H1 (cell line): ENCODE measurements at regions not wholly inside any gene's neighbourhood (a gene's known extent, or its start where the extent isn't known, plus 50 kb on each side); places are given as distances from the start of the nearest gene placed in this dataset.
A peak's percentile ranks its signal among the peaks of the same experiment; 100 is the strongest.

Experiments used
- CTCF ChIA-PET: fragments of 300-600 bp; sonication (Branson Sonifier 250); formaldehyde crosslinking; loops from one replicate; lab custom pipeline; 2021; ENCODE audit not compliant: partially characterized antibody; lab: Charles Lee
- POLR2A ChIA-PET: fragments of 300-600 bp; sonication (Branson Sonifier 250); formaldehyde crosslinking; loops from one replicate; lab custom pipeline; 2021; ENCODE audit warnings: inconsistent platforms; ENCODE audit not compliant: partially characterized antibody; lab: Charles Lee
- DNase-seq, 2 experiments: peaks; one replicate each; pipeline versions ENCODE4 v3.0.0 to v3.0.0-alpha.2; 2010 to 2022; ENCODE audit warnings: low spot score in 2 of 2, low read depth in 1 of 2, mixed read lengths in 1 of 2
- FAIRE-seq: peaks from 2 replicates; lab custom pipeline; 2011; peaks lifted over from hg19 to GRCh38; lab: Jason Lieb, UNC
- H2AFZ ChIP-seq: 2 replicates; pipeline ENCODE4 v1.8.1; 2012; ENCODE audit warnings: low read length, inconsistent platforms
- H2AK5ac ChIP-seq: 2 replicates; pipeline ENCODE4 v1.6.1; 2013; ENCODE audit warnings: low read depth, low read length
- H2BK120ac ChIP-seq: replicated peaks from 2 replicates; pipeline ENCODE3; 2013; ENCODE audit warnings: low read depth, low read length, inconsistent platforms
- H2BK12ac ChIP-seq: 2 replicates; pipeline ENCODE4 v1.6.1; 2013; ENCODE audit warnings: low read depth, low read length
- H2BK15ac ChIP-seq: 2 replicates; pipeline ENCODE4 v1.6.1; 2013; ENCODE audit warnings: low read length
- H2BK20ac ChIP-seq: 2 replicates; pipeline ENCODE4 v1.6.1; 2013; ENCODE audit warnings: low read length
- H2BK5ac ChIP-seq: 2 replicates; pipeline ENCODE4 v1.6.1; 2013; ENCODE audit warnings: low read depth, low read length
- H3K14ac ChIP-seq: 2 replicates; pipeline ENCODE4 v1.6.1; 2013; ENCODE audit warnings: inconsistent platforms; ENCODE audit not compliant: insufficient read length
- H3K18ac ChIP-seq: 2 replicates; pipeline ENCODE4 v1.6.1; 2013; ENCODE audit warnings: low read length; ENCODE audit errors: extremely low read depth
- H3K23ac ChIP-seq: 2 replicates; pipeline ENCODE4 v1.6.1; 2013; ENCODE audit warnings: inconsistent platforms; ENCODE audit not compliant: insufficient read length
- H3K23me2 ChIP-seq: 2 replicates; pipeline ENCODE4 v1.6.1; 2013; ENCODE audit warnings: low read depth, low read length
- H3K27ac ChIP-seq: 2 replicates; pipeline ENCODE4 v1.6.1; 2011; ENCODE audit warnings: low read depth, low read length, inconsistent platforms
- H3K27me3 ChIP-seq, 4 experiments: replicated peaks in 1 of 4; 1 replicate in 1 of 4; 2 replicates in 3 of 4; pipeline versions ENCODE4 v1.6.1 to v1.8.1; 2011 to 2013; ENCODE audit warnings: low read length in 3 of 4, mild to moderate bottlenecking in 3 of 4, inconsistent platforms in 2 of 4, mixed read lengths in 2 of 4, moderate library complexity in 1 of 4; ENCODE audit not compliant: control insufficient read depth in 3 of 4, insufficient read depth in 3 of 4; ENCODE audit errors: extremely low read depth in 1 of 4
- H3K36me3 ChIP-seq, 4 experiments: 2 replicates each; pipeline versions ENCODE4 v1.6.1 to v1.8.1; 2011 to 2013; ENCODE audit warnings: mild to moderate bottlenecking in 4 of 4, low read length in 3 of 4, moderate library complexity in 2 of 4, control low read depth in 1 of 4, inconsistent platforms in 1 of 4; ENCODE audit not compliant: insufficient read depth in 4 of 4, control insufficient read depth in 2 of 4
- H3K4ac ChIP-seq: replicated peaks from 2 replicates; pipeline ENCODE3; 2013; ENCODE audit warnings: low read length, low read depth, mixed read lengths, inconsistent platforms; ENCODE audit not compliant: insufficient read length
- H3K4me1 ChIP-seq, 4 experiments: replicated peaks in 1 of 4; 1 replicate in 1 of 4; 2 replicates in 3 of 4; pipeline versions ENCODE4 v1.6.1 to v1.8.1; 2011 to 2013; ENCODE audit warnings: low read length in 3 of 4, inconsistent platforms in 2 of 4, mixed read lengths in 1 of 4; ENCODE audit not compliant: insufficient read depth in 4 of 4, control insufficient read depth in 3 of 4
- H3K4me2 ChIP-seq, 2 experiments: 2 replicates each; pipeline versions ENCODE4 v1.6.1 to v1.8.1; 2011 to 2013; ENCODE audit warnings: low read depth in 2 of 2, low read length in 2 of 2, control low read depth in 1 of 2, inconsistent platforms in 1 of 2, mild to moderate bottlenecking in 1 of 2; ENCODE audit not compliant: insufficient read depth in 1 of 2
- H3K4me3 ChIP-seq, 4 experiments: fragments of 200-600, 300-600 bp in 1 of 4; sonication (generic), shearing (Covaris generic), sonication (Bioruptor Twin) in 1 of 4; 2 replicates each; pipeline versions ENCODE4 v1.5.1 to v1.8.1; 2011 to 2016; ENCODE audit warnings: low read length in 4 of 4, low read depth in 3 of 4, control low read depth in 2 of 4, inconsistent platforms in 2 of 4, mild to moderate bottlenecking in 2 of 4, mixed read lengths in 1 of 4, moderate library complexity in 1 of 4; ENCODE audit not compliant: insufficient read depth in 2 of 4; ENCODE audit errors: extremely low read depth in 1 of 4
- H3K56ac ChIP-seq: replicated peaks from 2 replicates; pipeline ENCODE3; 2013; ENCODE audit warnings: low read depth, mild to moderate bottlenecking, mixed read lengths, low read length, inconsistent platforms; ENCODE audit not compliant: insufficient read length
- H3K79me1 ChIP-seq: 2 replicates; pipeline ENCODE4 v1.6.1; 2013; ENCODE audit warnings: low read depth, low read length, control low read depth
- H3K79me2 ChIP-seq, 2 experiments: 2 replicates each; pipeline versions ENCODE4 v1.6.1 to v1.8.1; 2012 to 2013; ENCODE audit warnings: low read length in 2 of 2, mild to moderate bottlenecking in 2 of 2, inconsistent platforms in 1 of 2; ENCODE audit not compliant: insufficient read depth in 2 of 2, control insufficient read depth in 1 of 2
- H3K9ac ChIP-seq, 4 experiments: replicated peaks in 1 of 4; 1 replicate in 1 of 4; 2 replicates in 3 of 4; pipeline versions ENCODE4 v1.6.1 to v1.8.1; 2011 to 2013; ENCODE audit warnings: low read depth in 3 of 4, low read length in 3 of 4, control low read depth in 2 of 4, mild to moderate bottlenecking in 2 of 4, moderate library complexity in 2 of 4, inconsistent platforms in 1 of 4; ENCODE audit errors: extremely low read depth in 1 of 4
- H3K9me3 ChIP-seq, 2 experiments: 2 replicates each; pipeline versions ENCODE4 v1.6.1 to v1.8.1; 2012 to 2013; ENCODE audit warnings: mild to moderate bottlenecking in 2 of 2, moderate library complexity in 2 of 2, control low read depth in 1 of 2, inconsistent platforms in 1 of 2, low read depth in 1 of 2, low read length in 1 of 2, mixed read lengths in 1 of 2; ENCODE audit not compliant: insufficient read depth in 2 of 2
- H4K20me1 ChIP-seq, 2 experiments: replicated peaks in 1 of 2; 2 replicates each; pipeline versions ENCODE3 to v1.8.1; 2011 to 2013; ENCODE audit warnings: inconsistent platforms in 2 of 2, low read length in 2 of 2, mild to moderate bottlenecking in 1 of 2; ENCODE audit not compliant: insufficient read depth in 2 of 2, control insufficient read depth in 1 of 2
- H4K5ac ChIP-seq: 2 replicates; pipeline ENCODE4 v1.6.1; 2013; ENCODE audit warnings: low read length, low read depth, mixed read lengths, inconsistent platforms; ENCODE audit not compliant: insufficient read length
- H4K8ac ChIP-seq: 2 replicates; pipeline ENCODE4 v1.8.0; 2013; ENCODE audit warnings: mild to moderate bottlenecking, moderate library complexity, low read length, inconsistent platforms; ENCODE audit not compliant: insufficient read depth; ENCODE audit errors: extremely low read depth
- H4K91ac ChIP-seq: replicated peaks from 2 replicates; pipeline ENCODE3; 2013; ENCODE audit warnings: low read length, mixed read lengths, inconsistent platforms; ENCODE audit not compliant: insufficient read length
- CEBPB ChIP-seq: IDR thresholded peaks from 2 replicates; pipeline ENCODE4 v1.6.1; 2012; ENCODE audit warnings: low read depth, low read length
- USF2 ChIP-seq: IDR thresholded peaks from 2 replicates; pipeline ENCODE4 v1.6.1; 2011; ENCODE audit warnings: low read length, improper control_type of control experiment
- WGBS, 2 experiments: shearing (Covaris generic) in 1 of 2; methylation state at CpG; one replicate each; pipeline versions ENCODE4 v1.1.6 to v1.1.7; 2013 to 2015; ENCODE audit warnings: low lambda C conversion rate in 2 of 2, mixed read lengths in 2 of 2, inconsistent platforms in 1 of 2, low coverage in 1 of 2, missing lambda C conversion rate in 1 of 2; ENCODE audit not compliant: insufficient replicate concordance in 2 of 2, insufficient coverage in 1 of 2, insufficient read length in 1 of 2; ENCODE audit errors: extremely low coverage in 1 of 2, missing lambda C conversion rate in 1 of 2; 5-methylcytosine and 5-hydroxymethylcytosine counted together

DNA sequence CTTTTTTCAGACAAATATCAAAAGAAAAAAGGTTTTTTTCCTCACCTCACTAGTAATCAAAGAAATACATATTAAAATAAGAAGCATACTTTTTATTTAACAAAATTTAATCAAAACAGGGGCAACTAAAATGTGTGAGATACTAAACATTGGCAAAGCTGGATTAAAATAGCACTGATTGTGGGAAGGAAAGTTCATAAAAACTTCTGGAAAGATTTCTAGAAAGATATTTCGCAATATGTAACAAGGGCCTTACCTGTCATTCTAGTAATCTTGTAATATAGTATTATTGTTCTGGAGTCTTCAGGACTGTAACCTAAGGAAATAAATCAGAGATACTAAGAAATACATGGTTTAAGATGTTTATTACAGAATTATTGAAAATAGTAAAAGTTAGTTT is 482.5 kb downstream of the SUCLA2 start:
- Histone ChIP-seq H3K23me2 (no peaks in the 10 kb centered on the region), H2BK5ac (no peak overlapping the region), H2BK20ac (no peak overlapping the region), H2BK12ac (no peak overlapping the region), H3K4ac (no peak overlapping the region), H2BK15ac (no peak overlapping the region), H4K20me1 (no peaks in the 10 kb centered on the region), H2BK120ac (no peak overlapping the region), H3K9me3 (0 out of 4 replicates have a peak, but pooled peaks cover 0 to 2% of the 10 kb centered on the region in 2 experiments), H3K9ac (no peak overlapping the region), H2AK5ac (no peak overlapping the region), H3K56ac (no peak overlapping the region), H4K5ac (no peak overlapping the region), H3K4me3 (no peak overlapping the region), H3K4me1 (no peaks in the 10 kb centered on the region), H2AFZ (no peak overlapping the region), H3K18ac (no peak overlapping the region), H3K27me3 (no peaks in the 10 kb centered on the region), H3K23ac (no peak overlapping the region), H3K36me3 (no peaks in the 10 kb centered on the region), H3K79me1 (no peaks in the 10 kb centered on the region), H3K79me2 (no peaks in the 10 kb centered on the region), H3K14ac (no peak overlapping the region), H4K91ac (no peak overlapping the region), H3K27ac (no peak overlapping the region), H4K8ac (no peak overlapping the region), H3K4me2 (no peak overlapping the region)
- DNase-seq, result no peak
- FAIRE-seq, result no peak
- no peak for TF ChIP-seq USF2
- peak; percentile 78; the same call in 1 of the 2 replicates for TF ChIP-seq CEBPB
- WGBS, 2 experiments, result 88% methylated on average over 1 of the region's 1 CpG; no CpG with 5 or more reads in 1 of the 2 experiments
- ChIA-PET CTCF (interaction anchor here (1.0 kb wide), 1 partner anchor 98 kb away, joined by 3 read pairs; no protein-coding TSS in a partner anchor), POLR2A (no interaction called here)
